BJ (cell line): ENCODE measurements at regions not wholly inside any gene's neighbourhood (a gene's known extent, or its start where the extent isn't known, plus 50 kb on each side); places are given as distances from the start of the nearest gene placed in this dataset.
A peak's percentile ranks its signal among the peaks of the same experiment; 100 is the strongest.

Experiments
- CTCF ChIA-PET: fragments of 350-600 bp; formaldehyde crosslinking; extraction: SDS; loops from one replicate; lab custom pipeline; 2021; ENCODE audit warnings: antibody characterized with exemption, inconsistent platforms; lab: Yijun Ruan, JAX
- POLR2A ChIA-PET: fragments of 300-600 bp; sonication (Branson Sonifier 250); formaldehyde crosslinking; extraction: SDS; loops from one replicate; lab custom pipeline; 2021; ENCODE audit warnings: antibody characterized with exemption; lab: Charles Lee
- DNase-seq: peaks from one replicate; pipeline ENCODE4 v3.0.0-alpha.2; 2011; ENCODE audit warnings: low read depth
- H3K27me3 ChIP-seq: 2 replicates; pipeline ENCODE4 v1.6.0; 2011; ENCODE audit warnings: low read length; ENCODE audit not compliant: control insufficient read depth, insufficient read depth
- H3K36me3 ChIP-seq: 2 replicates; pipeline ENCODE4 v1.5.1; 2011; ENCODE audit warnings: low read length; ENCODE audit not compliant: control insufficient read depth, insufficient read depth
- H3K4me3 ChIP-seq: 2 replicates; pipeline ENCODE4 v1.5.1; 2011; ENCODE audit warnings: low read depth, mild to moderate bottlenecking, control low read depth, low read length
- CTCF ChIP-seq: IDR thresholded peaks from 2 replicates; pipeline ENCODE4 v1.5.1; 2011; ENCODE audit warnings: low read depth, mild to moderate bottlenecking, control low read depth, inconsistent platforms, low read length, moderate library complexity; ENCODE audit not compliant: insufficient read depth

- DNase-seq, result no peak
- Histone ChIP-seq H3K27me3 (no peaks in the 10 kb centered on the region), H3K4me3 (no peak overlapping the region), H3K36me3 (no peaks in the 10 kb centered on the region)
- TF ChIP-seq CTCF, result no peak
- ChIA-PET POLR2A (no interaction called here), CTCF (no interaction called here)
These were observed 248.2 kb upstream of the RBMS1 start for GRCh38 chr2:160741815-160742214.

- no peaks in the 10 kb centered on the region for H3K36me3 ChIP-seq
- H3K4me3 ChIP-seq, result no peak overlapping the region
- DNase-seq, result no peak
- CTCF ChIA-PET, result no interaction called here
- TF ChIP-seq CTCF, result no peak
- POLR2A ChIA-PET, result no interaction called here
- H3K27me3 ChIP-seq, result no peaks in the 10 kb centered on the region
These were observed 249.1 kb upstream of the RBMS1 start for GRCh38 chr2:160742667-160743066.

GRCh38 chr2:160747501-160748170, 254.0 kb upstream of the RBMS1 start:
- ChIA-PET CTCF (interaction anchor here (1.2 kb wide), 1 partner anchor 222 kb away, joined by 3 read pairs; no protein-coding TSS in a partner anchor), POLR2A (interaction anchor here (0.6 kb wide), 2 partner anchors 163 to 328 kb away, joined by 3 to 4 read pairs; no protein-coding TSS in a partner anchor)
- no peaks in the 10 kb centered on the region for H3K27me3 ChIP-seq
- no peak overlapping the region for H3K4me3 ChIP-seq
- TF ChIP-seq CTCF, result no peak
- DNase-seq, result peak; percentile 85
- H3K36me3 ChIP-seq, result no peaks in the 10 kb centered on the region

GRCh38 chr2:160751021-160751420, 257.4 kb upstream of the RBMS1 start:
- ChIA-PET CTCF (no interaction called here), POLR2A (no interaction called here)
- TF ChIP-seq CTCF, result no peak
- DNase-seq, result no peak
- Histone ChIP-seq H3K36me3 (no peaks in the 10 kb centered on the region), H3K27me3 (no peaks in the 10 kb centered on the region), H3K4me3 (no peak overlapping the region)

- POLR2A ChIA-PET, result no interaction called here
These were observed 259.1 kb upstream of the RBMS1 start for GRCh38 chr2:160752475-160753330.

More at GRCh38 chr2:160752475-160753330, 259.1 kb upstream of the RBMS1 start:
- Histone ChIP-seq H3K36me3 (no peaks in the 10 kb centered on the region), H3K27me3 (no peaks in the 10 kb centered on the region), H3K4me3 (no peak overlapping the region)
- TF ChIP-seq CTCF, result no peak
- CTCF ChIA-PET, result no interaction called here
- DNase-seq, result no peak
